ENCODE measurements at regions not wholly inside any gene's neighbourhood (a gene's known extent, or its start where the extent isn't known, plus 50 kb on each side); places are given as distances from the start of the nearest gene placed in this dataset.

DNA sequence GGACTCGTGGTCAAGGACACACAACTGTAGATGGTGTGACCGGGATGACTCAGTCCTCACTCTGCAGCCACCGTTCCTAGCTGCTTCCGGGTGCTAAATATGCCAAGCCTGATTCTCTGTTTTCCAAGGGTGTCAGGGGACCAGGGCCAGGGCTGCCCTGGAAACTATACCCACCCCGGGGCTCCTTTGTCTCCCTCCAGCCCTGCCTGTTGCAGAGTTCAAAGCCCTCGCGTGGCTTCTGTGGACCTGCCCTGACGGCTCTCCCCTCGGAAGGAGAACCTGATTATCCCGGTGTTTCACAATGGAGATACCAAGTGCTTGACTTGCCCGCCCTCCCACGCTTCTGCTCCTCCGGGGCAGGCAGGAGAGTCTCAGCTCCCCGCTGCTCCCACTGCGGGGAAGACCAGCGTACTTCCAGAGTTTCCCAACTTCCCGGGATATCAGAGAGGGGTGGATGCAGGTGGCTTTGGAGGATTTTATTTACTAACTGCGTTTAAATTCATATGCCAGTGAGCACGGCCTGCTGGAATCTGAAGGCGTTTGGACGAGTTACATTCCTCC is 125.0 kb downstream of the ASB7 start:
- DNase-seq (ENCODE audit: low read depth), result no peak
- no peak overlapping the region for H3K4me3 ChIP-seq (ENCODE audit: low read length)
- TF ChIP-seq, protein P1, sequence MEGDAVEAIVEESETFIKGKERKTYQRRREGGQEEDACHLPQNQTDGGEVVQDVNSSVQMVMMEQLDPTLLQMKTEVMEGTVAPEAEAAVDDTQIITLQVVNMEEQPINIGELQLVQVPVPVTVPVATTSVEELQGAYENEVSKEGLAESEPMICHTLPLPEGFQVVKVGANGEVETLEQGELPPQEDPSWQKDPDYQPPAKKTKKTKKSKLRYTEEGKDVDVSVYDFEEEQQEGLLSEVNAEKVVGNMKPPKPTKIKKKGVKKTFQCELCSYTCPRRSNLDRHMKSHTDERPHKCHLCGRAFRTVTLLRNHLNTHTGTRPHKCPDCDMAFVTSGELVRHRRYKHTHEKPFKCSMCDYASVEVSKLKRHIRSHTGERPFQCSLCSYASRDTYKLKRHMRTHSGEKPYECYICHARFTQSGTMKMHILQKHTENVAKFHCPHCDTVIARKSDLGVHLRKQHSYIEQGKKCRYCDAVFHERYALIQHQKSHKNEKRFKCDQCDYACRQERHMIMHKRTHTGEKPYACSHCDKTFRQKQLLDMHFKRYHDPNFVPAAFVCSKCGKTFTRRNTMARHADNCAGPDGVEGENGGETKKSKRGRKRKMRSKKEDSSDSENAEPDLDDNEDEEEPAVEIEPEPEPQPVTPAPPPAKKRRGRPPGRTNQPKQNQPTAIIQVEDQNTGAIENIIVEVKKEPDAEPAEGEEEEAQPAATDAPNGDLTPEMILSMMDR (conservative IDR thresholded peaks at IDR 0.05; ENCODE audit: low read depth, low read length), result no peak

DNA sequence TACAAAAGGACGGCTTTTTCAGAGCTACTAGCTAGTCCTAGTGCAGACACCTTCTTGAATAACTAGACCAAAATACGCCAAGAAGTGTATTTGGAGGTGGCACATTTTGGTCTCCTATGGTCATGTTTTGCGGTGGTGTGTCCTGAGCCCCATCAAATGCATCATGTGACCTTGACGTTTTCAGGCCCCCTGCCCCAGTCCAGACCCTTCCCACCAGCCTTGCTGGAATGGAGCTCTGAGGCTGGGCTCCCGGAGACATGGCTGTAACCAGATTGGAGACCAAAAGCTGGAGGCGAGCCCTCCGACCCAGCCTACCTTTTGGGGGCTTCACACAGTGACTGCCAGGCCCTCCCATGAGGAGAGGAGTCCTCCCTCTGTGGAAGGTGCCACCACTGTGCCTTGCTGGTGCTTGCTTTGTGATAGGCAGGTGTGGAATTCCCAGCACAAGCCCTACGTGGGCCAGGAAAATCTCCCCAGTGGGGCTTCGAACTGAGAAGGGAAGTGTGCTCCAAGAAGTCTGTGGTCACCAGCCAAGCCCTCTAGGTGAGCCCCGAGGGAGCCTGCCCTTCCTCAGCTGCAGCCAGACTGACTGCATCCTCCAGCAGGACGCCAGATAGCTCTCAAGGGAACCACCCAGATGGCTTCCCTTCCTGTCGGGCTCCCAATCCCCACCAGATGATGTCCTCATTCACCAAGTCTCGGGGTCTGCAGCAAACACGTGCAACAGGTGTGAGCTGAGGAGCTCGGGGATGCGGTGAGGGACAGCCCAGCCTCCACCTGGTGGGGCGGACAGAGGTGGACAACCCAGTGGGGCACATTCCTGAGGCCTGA is 126.2 kb downstream of the ASB7 start:
- no peak for DNase-seq (ENCODE audit: low read depth)
- H3K4me3 ChIP-seq (ENCODE audit: low read length), result no peak overlapping the region
- TF ChIP-seq, protein P1 (conservative IDR thresholded peaks at IDR 0.05; ENCODE audit: low read depth, low read length), result no peak

DNA sequence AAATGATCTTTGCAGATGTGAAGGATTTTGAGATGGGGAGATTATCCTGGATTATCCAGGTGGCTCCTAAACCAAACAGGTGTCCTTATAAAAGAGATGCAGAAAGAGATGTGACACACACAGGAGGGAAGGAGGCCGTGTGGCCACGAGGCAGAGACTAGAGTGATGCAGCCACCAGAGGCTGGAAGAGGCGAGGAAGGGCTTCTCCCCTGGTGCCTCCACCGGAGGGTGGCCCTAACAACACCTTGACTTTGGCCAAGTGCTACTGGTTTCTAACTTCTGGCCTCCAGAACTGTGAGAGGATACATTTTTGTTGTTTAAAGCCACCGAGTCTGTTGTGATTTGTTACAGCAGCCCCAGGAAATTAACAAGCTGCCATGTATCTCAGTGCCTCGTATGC is 127.1 kb downstream of the ASB7 start:
- no peak for DNase-seq (ENCODE audit: low read depth)
- TF ChIP-seq, protein P1 (conservative IDR thresholded peaks at IDR 0.05; ENCODE audit: low read depth, low read length), result no peak
- no peak overlapping the region for H3K4me3 ChIP-seq (ENCODE audit: low read length)

DNA sequence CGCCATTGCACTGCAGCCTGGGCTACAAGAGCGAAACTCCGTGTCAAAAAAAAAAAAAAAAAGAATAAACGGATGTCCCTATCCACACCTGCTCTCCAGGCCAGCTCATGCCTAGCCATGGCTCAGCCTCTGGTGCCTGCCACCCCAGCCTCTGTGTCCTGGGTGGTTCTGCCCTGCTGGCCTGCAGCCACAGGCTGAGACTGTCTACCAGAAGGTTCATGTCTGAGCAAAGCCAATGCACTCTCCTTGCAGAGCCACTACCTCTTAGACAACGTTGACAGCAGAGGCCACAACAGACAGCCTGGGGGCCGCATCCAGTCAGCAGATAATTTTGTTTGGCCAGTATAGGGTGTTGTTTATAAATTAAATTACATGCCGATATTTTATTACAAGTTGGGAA is 127.7 kb downstream of the ASB7 start:
- no peak overlapping the region for H3K4me3 ChIP-seq (ENCODE audit: low read length)
- TF ChIP-seq, protein P1 (conservative IDR thresholded peaks at IDR 0.05; ENCODE audit: low read depth, low read length), result no peak
- no peak for DNase-seq (ENCODE audit: low read depth)

DNA sequence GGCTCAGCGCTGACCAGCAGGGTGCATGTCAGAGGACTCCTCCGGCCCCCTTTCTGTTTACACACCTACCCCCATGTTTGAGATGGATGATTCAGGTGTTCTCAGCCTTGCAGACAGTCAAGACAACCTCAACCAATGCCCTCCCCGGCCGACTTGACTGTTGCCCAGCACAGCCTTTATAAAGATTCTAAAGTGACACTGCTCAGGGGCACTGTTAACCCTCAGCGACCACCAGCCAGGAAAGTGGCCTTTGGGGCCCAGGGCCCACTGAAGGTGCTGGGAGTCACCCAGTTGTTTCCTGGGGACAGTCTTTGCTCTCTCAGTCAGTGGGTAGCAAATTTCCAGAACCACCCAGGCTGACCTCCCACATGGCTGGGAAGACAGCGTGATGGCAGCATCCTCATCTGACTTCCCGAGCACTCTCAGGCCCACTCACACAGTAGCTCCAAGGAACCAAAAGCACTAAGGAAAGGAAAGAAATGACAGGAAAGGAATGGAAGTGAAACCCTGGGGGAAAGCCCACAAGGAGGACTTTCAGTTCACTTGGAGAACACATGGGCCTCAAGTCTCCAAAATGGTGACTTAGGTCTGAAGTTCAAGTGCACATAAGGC is 128.4 kb downstream of the ASB7 start:
- no peak overlapping the region for H3K4me3 ChIP-seq (ENCODE audit: low read length)
- TF ChIP-seq, protein P1 (conservative IDR thresholded peaks at IDR 0.05; ENCODE audit: low read depth, low read length), result no peak
- DNase-seq (ENCODE audit: low read depth), result no peak

GRCh38 chr15:100731267-100732152 is 129.1 kb downstream of the ASB7 start:
- no peak overlapping the region for H3K4me3 ChIP-seq (ENCODE audit: low read length)
- no peak for DNase-seq (ENCODE audit: low read depth)
- TF ChIP-seq, protein P1 (conservative IDR thresholded peaks at IDR 0.05; ENCODE audit: low read depth, low read length), result no peak
